Myocyte (in vitro differentiated cells): ENCODE measurements at regions not wholly inside any gene's neighbourhood (a gene's known extent, or its start where the extent isn't known, plus 50 kb on each side); places are given as distances from the start of the nearest gene placed in this dataset.
A peak's percentile ranks its signal among the peaks of the same experiment; 100 is the strongest.

Experiments used
- DNase-seq: peaks from one replicate; pipeline ENCODE4 v3.0.0-alpha.2; 2012; ENCODE audit warnings: low read depth

GRCh38 chr1:99537886-99538617 lies 107.9 kb upstream of the PALMD start:
- no peak for DNase-seq

GRCh38 chr1:99538618-99538956 lies 107.3 kb upstream of the PALMD start:
- no peak for DNase-seq

- DNase-seq: no peak
Measured at GRCh38 chr1:99539131-99539530, 106.8 kb upstream of the PALMD start.

DNA sequence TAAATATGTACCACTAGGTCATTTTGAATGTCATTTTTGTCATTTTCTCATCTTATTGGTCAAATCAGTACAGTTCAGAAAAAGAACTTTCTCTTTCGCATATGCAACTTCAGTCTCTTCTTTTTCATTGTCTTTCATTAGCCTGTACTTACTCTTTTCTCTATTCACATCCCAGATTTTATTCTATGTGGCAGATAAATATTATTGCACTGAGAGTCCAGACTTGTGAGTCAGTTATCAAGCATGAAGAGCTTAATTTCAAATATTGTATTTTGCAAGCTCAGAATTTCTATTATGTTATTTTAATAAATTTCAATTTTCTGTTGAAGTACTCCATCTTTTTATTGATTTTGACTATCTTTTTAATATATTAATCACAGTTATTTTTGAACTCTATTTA lies 105.2 kb upstream of the PALMD start:
- no peak for DNase-seq

GRCh38 chr1:99544328-99544727 lies 101.6 kb upstream of the PALMD start:
- DNase-seq: peak; percentile 21

DNA sequence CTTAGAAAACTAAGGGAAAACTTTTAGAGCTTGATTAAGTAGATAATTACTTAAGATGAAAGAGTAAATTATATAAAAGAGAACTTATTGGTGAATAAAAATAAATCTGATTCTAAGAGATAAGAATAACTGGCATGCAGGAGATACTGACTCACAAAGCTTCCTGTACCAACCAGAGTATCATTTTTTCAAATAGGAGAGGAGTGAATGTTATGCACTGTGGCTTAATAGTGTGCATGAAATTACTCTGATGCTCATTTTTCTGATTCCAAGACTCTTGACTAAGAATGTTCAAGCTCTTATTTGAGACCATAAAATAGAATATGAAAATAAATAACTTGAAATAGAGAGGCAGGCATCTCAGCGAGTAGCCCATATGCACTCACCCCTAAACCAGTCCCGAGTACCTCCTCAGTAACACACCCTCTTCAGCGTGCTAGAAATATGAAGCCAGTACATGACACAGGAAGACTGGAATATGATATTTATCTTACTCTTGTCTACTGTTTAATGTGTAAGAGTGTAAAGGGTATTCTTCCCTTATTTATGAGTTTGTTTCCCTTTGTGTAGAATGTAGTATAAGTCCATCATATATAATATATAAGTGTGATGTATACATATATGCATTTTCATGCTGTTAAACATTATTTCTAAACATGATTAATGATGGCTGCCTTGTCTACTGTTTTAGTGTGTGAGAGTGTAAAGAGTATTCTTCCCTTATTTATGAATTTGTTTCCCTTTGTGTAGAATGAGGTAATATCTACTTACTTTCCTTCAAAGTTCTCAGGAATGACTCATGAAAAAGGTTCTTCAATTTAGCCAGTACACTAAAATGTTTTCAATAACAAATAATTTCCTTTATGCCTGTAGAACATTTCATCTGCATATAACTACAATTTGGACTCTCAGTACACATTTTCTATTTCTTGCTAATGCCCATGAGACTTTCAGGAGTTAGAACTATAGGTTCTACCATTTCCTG lies 99.2 kb upstream of the PALMD start:
- peak; percentile 29 for DNase-seq

GRCh38 chr1:99548943-99549605 lies 96.8 kb upstream of the PALMD start:
- DNase-seq: peak; percentile 78

DNA sequence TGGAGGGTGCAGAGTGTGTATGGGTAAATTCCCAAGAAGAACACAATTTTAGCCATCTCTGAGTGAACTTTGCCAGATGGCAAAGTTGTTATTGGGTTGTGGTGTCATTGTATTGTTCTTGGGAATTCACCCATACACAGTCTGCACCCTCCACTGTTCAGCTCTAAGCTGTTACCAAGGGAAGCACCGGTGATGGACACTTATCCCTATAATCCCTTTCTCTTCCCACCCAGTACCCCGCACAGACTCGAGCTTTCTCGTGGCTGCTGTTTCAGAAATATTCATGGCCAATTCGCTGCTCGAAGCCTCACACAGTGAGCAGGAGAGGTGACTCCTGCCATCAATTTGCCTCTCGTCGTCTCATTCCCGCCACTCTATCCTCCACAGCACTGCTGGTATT lies 95.7 kb upstream of the PALMD start:
- no peak for DNase-seq

GRCh38 chr1:99551812-99552614 lies 93.9 kb upstream of the PALMD start:
- no peak for DNase-seq

DNA sequence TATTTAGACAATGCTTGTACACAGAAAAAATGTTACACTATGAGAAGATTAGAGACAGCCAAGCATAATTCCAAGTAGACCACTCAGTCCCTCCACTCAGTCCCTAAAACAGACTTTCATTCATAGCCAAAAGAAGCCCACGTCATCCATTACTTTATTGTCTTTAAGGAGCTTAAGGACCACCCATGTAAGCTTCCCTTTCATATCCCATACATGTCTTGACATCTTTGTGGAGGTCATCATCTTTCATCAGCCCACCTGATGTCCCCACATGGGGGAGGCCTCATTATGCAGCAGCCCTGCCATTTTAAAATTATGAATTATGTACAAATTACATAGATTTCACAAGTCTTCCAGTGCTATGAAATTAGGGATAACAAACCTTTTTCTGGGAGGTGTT lies 92.6 kb upstream of the PALMD start:
- DNase-seq: no peak

- peak; percentile 33 for DNase-seq
Measured at GRCh38 chr1:99553819-99554218, 92.1 kb upstream of the PALMD start.

DNA sequence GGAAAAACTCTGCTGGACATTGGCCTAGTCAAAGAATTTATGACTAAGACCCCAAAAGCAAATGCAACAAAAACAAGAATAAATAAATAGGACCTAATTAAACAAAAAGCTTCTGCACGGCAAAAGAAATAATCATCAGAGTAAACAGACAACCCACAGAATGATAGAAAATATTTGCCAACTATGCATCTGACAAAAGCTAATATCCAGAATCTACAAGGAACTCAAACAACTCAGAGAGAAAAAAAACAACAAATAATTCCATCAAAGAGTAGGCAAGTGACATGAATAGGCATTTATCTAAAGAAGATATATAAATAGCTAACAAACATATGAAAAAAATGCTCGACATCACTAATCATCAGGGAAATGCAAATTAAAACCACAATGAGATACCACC lies 91.2 kb upstream of the PALMD start:
- DNase-seq: no peak

DNA sequence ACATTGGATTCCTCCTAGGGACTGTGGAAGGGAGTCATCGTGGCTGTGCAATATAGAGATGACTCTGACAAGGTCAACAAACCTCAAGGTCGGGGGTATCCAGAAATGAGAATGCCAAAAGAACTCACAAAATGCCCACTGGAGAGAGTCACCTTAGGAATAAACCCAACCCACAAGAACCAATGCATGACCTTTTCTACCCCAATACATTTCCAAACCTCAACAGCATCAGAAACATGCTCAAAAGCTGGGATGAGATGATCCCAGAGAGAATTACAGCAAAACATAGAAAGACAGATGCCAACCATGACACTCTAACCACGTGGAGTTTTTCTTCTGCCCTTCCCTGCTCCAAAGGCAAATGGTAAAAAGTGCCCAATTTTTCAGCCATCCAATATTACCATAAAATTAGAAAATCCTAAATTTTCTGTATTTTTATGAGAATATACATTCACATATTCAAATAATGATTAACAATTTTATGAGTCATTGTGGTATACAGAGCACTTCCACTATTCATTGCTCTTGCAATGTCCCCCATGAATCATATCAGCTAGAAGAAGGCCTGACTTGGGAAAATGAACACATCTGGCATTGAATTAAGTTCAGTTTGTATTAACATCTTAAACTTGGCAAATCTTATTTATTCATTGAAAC lies 88.2 kb upstream of the PALMD start:
- peak; percentile 21 for DNase-seq

- DNase-seq: no peak
Measured at GRCh38 chr1:99559166-99559565, 86.7 kb upstream of the PALMD start.

DNA sequence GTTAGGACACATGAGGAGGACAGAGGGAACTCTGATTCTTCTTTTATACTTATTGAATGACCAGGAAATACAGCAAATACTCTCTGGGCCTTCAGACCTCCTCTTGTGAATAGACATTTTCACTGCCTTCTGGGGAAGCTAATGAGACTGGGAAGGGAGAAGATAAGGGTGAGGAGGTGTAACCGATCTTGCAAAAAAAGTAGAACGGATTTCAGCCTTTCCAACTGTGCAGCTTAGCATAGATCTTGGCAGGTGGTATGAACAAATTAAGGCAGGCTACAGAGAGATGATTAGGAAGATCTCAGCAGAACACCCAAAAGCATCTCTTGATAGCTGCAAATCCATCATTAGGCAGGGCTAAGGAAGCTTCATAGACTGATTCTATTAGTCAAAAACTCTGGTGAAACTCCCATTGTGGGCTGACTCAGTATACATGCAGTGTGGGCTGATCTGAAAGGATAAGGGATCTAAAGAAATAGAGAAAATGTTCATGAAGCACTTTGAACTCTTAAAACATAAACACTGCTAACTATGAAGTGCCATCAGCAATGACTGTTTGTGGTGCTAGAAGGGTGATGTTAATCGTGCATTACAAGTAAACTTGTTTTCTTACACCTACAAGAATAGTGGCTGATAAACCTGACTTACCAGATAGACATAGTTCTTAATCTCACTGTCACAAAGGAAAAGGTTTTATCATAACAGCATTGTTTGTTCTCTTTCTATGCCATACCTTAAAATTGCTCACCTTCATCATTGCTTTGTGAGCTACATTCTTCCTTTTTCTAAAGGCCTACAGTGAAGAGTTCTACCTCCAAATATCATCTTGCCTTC lies 85.5 kb upstream of the PALMD start:
- no peak for DNase-seq

- no peak for DNase-seq
Measured at GRCh38 chr1:99561952-99562351, 84.0 kb upstream of the PALMD start.

GRCh38 chr1:99565606-99566289 lies 80.2 kb upstream of the PALMD start:
- no peak for DNase-seq

DNA sequence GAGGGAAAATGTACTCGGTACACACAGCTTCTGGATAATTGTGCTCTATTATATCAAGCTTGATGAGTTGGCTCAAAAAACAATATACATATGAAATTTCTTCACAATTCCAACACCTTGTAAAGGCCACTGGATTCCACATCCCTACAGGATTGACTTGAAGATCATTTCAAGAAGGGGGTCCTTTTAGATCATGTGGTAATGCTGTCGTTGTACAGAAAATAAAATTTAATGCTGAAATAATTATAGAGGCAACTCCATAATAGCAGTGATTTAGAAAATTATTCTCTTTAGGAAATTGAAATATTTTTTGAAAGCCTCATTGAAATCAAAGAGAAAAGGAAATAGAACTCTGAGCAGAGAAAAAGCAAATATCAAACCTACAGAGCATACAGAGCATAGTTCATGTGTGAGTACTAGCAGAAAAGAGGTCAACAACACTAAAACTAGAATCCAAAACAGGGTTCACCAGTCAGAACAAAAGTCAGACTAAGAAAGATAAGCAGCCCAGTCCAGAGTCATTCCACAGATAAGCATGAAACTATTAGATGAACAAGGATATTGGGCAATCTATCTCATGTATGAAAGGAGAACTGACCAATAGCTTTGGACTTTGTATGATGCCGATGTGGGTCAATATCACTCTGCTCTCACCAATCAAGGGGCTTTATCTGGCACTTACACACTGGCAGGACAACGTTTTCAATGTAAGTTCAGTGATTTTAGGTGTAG lies 79.5 kb upstream of the PALMD start:
- no peak for DNase-seq
